ENCODE measurements at regions not wholly inside any gene's neighbourhood (a gene's known extent, or its start where the extent isn't known, plus 50 kb on each side); places are given as distances from the start of the nearest gene placed in this dataset.

DNA sequence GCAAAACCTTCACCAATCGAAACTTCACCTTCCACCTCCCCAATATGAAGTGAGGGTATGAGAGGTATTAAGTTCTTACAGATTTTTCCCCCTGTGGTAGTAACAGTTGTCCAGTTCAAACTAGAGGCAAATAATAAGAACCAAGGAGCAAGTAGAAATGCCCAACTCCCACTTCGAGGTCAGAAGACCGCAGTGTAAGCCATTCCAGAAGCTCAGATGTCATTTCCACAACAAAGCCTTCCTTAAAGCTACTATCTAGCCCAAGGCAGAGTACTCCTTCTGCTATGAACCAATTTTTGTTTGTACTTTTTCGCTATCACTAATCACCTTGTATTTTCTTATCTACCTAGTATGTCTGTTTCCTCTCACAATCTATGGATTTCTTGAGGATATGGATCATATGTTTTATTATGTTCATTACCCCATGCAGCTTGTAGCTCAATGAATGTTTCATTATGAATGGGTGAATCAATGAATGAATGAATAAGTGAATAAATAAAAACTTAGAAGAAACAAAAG, 235.7 kb upstream of the KCNMB2 start:
- Histone ChIP-seq H3K9me3 (no peaks in the 10 kb centered on the region), H3K27me3 (no peaks in the 10 kb centered on the region), H3K27ac (no peak overlapping the region), H3K4me3 (no peak overlapping the region), H3K4me1 (peaks cover 4% of the 10 kb centered on the region), H3K36me3 (no peaks in the 10 kb centered on the region)
- 83% methylated on average over 4 of the region's 4 CpGs for WGBS
- TF ChIP-seq POLR2AphosphoS5 (IDR thresholded peaks at IDR 0.05) (no peak), EP300 (IDR thresholded peaks at IDR 0.05) (no peak), POLR2A (IDR thresholded peaks at IDR 0.05) (no peak)
- TF ChIP-seq, protein P1, sequence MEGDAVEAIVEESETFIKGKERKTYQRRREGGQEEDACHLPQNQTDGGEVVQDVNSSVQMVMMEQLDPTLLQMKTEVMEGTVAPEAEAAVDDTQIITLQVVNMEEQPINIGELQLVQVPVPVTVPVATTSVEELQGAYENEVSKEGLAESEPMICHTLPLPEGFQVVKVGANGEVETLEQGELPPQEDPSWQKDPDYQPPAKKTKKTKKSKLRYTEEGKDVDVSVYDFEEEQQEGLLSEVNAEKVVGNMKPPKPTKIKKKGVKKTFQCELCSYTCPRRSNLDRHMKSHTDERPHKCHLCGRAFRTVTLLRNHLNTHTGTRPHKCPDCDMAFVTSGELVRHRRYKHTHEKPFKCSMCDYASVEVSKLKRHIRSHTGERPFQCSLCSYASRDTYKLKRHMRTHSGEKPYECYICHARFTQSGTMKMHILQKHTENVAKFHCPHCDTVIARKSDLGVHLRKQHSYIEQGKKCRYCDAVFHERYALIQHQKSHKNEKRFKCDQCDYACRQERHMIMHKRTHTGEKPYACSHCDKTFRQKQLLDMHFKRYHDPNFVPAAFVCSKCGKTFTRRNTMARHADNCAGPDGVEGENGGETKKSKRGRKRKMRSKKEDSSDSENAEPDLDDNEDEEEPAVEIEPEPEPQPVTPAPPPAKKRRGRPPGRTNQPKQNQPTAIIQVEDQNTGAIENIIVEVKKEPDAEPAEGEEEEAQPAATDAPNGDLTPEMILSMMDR (IDR thresholded peaks at IDR 0.05) = no peak
- no peak for DNase-seq (ENCODE audit: low spot score in 2 of 2)

DNA sequence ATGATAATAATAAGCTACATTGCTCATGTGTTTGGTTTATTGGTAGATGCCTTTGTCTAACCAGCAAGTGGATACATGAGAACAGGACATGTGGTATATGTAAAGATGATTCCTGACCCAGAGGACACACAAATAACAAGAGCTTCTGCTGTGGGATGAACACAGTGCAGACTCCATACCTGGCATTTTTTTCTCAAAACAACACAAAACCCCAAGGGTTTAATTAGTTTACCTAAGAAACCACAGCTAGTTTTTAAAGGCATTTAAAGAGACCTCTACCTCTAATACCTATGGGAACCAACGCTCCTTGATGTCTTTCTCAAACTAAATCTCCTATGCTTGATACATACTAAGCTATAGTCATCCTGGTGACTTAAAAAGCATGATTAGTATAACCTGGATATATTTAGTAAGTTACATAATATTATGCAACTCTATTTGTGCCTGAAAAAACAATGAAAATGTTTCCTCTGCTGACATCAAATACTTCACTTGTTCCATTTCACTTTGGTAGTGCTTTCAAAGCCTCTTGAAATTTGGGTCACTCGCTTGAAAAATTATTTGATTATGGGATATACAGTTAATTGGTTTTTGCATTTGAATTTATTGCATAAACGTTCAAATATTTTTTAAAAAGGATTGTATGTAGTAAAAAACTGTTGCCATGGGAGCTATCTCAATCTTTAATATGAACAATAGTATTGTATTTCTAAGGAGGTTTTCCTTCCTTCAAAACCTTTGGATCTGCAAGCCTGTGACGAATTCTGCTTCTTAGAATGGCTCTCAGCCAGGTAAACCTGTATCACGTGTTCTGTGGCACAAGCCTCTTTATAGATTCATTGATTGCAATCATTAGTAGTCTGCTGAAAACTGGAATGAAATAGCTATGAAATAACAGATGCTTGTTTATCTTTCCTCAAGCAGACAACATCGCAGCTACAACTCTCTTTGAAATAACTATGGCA, 233.0 kb upstream of the KCNMB2 start:
- no peak for DNase-seq (ENCODE audit: low spot score in 2 of 2)
- no peaks in the 10 kb centered on the region for H3K9me3 ChIP-seq
- TF ChIP-seq EP300 (IDR thresholded peaks at IDR 0.05) (no peak), POLR2A (IDR thresholded peaks at IDR 0.05) (no peak), POLR2AphosphoS5 (IDR thresholded peaks at IDR 0.05) (no peak)
- TF ChIP-seq, protein P1 (IDR thresholded peaks at IDR 0.05) = no peak
- H3K4me1 ChIP-seq = no peaks in the 10 kb centered on the region
- no peaks in the 10 kb centered on the region for H3K36me3 ChIP-seq
- no peak overlapping the region for H3K27ac ChIP-seq
- H3K27me3 ChIP-seq = no peaks in the 10 kb centered on the region
- H3K4me3 ChIP-seq = no peak overlapping the region
- WGBS = 67% methylated on average over 6 of the region's 6 CpGs

GRCh38 chr3:178304758-178305467, 231.3 kb upstream of the KCNMB2 start:
- Histone ChIP-seq H3K4me1 (no peaks in the 10 kb centered on the region), H3K4me3 (no peak overlapping the region), H3K27me3 (no peaks in the 10 kb centered on the region), H3K27ac (no peak overlapping the region), H3K36me3 (no peaks in the 10 kb centered on the region), H3K9me3 (no peaks in the 10 kb centered on the region)
- no peak for DNase-seq (ENCODE audit: low spot score in 2 of 2)
- TF ChIP-seq POLR2AphosphoS5 (IDR thresholded peaks at IDR 0.05) = no peak
- no peak for TF ChIP-seq POLR2A (IDR thresholded peaks at IDR 0.05)
- TF ChIP-seq EP300 (IDR thresholded peaks at IDR 0.05) = no peak
- TF ChIP-seq, protein P1 (IDR thresholded peaks at IDR 0.05) = no peak
- WGBS = 85% methylated on average over 1 of the region's 1 CpG

DNA sequence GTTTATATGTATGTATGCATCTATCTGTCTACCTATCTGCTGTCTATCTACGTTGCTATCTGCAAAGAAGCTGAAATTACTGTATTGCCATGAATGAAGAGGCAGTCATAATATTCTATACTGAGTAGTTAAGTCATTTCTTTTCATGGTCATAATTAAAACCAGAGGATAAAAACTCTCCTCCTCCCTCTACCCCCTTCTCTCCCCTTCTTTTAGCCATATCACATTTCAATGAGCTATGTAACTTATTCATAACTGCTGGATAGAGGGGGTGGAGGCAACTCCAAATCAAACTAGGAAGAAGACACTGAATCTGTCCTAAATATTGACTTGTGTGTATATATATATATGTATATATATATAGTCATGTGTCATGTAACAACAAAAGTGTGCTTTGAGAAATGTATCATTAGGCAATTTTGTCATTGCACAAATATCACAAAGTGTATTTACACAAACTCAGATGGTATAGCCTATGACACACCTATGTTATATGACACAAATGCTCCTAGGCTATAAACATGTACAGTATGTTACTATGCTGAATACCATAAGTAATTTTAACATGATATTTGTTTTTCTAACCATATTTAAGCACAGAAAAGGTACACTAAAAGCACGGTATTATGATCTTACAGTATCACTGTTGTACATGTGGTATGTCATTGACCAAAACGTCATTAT, 229.7 kb upstream of the KCNMB2 start:
- TF ChIP-seq POLR2AphosphoS5 (IDR thresholded peaks at IDR 0.05) (no peak), EP300 (IDR thresholded peaks at IDR 0.05) (no peak), POLR2A (IDR thresholded peaks at IDR 0.05) (no peak)
- TF ChIP-seq, protein P1 (IDR thresholded peaks at IDR 0.05) = no peak
- H3K27ac ChIP-seq = no peak overlapping the region
- WGBS = 58% methylated on average over 3 of the region's 3 CpGs
- H3K4me3 ChIP-seq = no peak overlapping the region
- H3K36me3 ChIP-seq = no peaks in the 10 kb centered on the region
- no peaks in the 10 kb centered on the region for H3K27me3 ChIP-seq
- H3K9me3 ChIP-seq = no peaks in the 10 kb centered on the region
- H3K4me1 ChIP-seq = no peaks in the 10 kb centered on the region
- DNase-seq (ENCODE audit: low spot score in 2 of 2) = no peak
